ENCODE measurements at regions not wholly inside any gene's neighbourhood (a gene's known extent, or its start where the extent isn't known, plus 50 kb on each side); places are given as distances from the start of the nearest gene placed in this dataset.

DNA sequence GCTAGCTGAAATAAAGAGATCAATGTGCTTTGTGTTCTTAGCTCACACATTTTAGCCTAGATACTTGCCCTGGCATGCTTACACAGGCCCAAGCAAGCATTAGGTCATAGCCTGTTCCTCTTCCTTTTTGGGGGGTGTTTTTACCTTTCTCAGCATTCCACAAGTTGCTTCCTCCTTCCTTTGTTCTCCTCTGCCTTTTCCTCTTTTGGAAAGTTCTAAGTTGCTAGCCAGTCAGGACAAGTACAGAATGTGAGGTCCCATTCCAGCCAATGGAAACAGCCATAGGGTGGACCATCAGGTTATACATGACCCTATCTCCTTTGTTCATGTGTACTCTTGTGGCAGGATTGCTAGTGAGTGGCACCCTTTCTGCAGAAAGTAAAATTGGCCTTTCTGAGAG lies 154.9 kb downstream of the RASSF9 start:
- DNase-seq, result no peak

DNA sequence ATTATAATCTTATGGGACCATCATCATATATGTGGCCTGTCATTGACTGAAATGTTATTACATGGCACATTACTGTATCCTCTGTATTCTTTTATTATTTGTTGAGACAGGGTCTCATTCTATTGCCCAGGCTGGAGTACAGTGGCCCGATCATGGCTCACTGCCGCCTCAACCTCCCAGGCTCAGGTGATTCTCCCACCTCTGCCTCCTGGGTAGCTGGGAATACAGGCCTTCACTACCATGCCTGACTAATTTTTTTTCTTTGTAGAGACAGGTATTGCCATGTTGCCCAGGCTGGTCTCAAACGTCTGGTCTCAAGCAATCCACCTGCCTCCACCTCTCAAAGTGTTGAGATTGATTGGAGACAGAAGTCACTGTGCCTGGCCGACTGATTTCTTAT lies 153.2 kb downstream of the RASSF9 start:
- no peak for DNase-seq

DNA sequence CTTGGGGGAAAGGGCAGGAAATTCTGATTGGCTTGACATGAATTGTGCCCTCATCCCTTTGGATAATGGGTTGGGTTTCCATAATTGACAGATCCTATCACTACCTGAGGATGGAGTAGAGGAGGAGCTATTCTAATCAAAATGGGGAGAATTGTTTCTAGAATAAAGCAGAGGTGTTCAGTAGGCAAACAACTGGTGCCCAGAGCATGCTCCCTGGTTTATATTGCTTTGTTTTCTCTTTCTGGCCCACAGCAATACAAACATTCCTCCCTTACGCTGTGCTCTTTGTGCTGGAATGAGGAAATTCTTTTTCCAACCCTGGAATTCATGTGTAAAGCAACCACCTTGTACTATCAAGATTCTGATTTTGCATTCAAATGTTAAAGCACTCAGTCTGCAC lies 147.4 kb downstream of the RASSF9 start:
- DNase-seq, result no peak

DNA sequence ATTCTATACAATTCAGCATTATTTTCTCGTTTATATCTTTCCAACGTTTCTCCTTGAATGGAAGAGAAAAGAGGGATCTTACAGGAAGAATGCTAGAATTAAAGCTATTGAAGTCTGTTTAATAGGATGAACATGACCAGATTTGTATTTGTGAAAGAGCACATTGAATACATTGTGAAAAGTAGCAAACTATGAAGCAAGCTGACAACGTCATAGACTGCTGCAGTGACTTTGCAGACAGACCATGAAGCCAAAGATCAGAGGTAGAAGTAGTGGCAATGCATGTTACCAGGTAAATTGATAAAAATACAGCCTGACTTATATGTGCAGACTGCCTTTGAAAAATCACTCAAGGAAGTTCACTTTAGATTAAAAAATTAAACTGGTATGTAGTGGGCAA lies 146.1 kb downstream of the RASSF9 start:
- DNase-seq, result no peak

DNA sequence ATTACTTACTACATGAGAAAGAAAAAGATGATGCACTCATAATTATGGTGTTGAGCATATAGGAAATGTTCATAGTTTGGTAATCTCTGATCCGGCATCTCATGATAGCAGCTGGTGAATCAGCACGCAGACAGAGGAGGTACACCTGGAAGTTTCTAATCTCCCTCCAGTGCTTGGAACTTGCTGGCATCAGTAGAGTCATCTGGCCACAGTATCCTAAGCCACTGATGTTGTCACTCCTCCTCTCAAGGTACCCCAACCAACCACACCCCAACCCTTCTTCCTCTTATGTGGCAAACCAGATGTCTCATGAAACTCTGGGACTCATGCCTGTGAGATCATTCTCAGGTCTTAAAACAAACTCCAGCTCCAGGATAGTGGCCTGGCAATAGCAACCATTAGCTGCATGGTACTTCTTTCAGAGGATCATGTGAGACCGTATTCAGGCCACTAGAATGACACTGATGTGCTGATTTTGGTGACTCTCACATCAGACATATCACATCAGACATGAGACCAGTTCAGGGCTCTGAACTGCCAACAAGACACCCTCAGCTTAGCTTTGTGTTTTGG lies 143.0 kb downstream of the RASSF9 start:
- no peak for DNase-seq

DNA sequence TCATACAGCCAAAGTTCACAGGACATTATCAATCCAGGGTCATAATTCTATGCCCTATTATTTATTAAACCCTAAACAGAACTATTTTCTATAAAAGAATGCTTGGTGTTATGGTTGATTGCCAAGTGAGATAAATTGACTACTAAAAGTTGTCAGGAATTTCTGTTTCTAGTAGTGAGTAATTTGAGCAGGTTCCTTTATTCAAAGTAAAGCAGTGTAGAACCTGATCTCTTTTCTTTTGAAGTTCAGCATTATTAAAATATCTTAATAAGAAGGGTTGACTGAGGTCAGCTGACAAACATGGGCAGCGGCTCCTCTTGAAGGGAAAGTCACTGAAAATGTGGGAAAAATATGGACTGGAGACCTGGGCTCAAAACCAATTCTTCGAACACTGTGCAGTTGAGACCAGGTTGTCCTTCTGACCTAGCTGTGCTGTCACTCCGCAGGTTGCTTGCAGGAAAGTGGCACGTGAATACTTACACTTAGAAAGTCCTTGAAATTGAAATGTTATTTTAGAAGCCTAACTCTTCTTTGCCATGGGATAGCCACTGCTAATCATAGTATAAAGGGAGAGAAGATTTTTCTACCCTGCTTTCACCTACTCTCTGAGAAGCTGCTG lies 141.0 kb downstream of the RASSF9 start:
- DNase-seq, result no peak

DNA sequence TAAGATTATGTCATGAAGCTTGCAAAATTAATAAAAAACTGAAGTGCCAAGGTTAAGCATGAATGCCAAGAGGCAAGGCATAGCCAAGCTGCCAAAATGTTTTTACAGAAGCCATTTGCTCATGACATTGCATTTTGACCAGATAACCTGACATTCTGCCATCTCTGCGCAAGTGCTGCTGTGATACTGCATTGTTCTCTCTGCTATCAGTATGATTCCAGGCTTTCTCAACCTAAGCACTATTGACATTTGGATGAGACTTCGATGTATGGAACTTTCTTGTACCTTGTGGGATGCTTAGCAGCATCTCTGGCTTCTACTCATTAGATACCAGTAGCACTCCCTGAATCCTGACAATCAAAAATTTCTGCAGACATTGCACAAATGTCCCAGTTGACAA lies 139.2 kb downstream of the RASSF9 start:
- DNase-seq, result no peak

DNA sequence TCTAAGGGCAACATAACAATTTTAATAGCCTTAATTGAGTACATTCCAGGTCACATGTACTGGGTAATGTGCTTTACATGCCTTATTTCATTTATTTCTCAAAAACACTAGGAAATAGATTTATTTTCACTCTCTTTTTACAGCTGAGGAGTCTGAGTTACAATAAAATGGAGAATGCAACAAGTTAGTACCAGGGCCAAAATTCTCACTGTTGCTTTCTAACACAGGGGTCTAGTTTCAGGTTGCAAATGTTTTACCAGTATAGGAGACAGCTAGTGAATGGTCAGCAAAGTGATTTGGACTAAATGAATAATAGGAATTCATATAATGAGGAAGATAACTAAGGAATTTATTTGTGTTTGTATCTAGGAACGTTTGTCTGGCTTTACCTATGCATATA lies 137.3 kb downstream of the RASSF9 start:
- no peak for DNase-seq

DNA sequence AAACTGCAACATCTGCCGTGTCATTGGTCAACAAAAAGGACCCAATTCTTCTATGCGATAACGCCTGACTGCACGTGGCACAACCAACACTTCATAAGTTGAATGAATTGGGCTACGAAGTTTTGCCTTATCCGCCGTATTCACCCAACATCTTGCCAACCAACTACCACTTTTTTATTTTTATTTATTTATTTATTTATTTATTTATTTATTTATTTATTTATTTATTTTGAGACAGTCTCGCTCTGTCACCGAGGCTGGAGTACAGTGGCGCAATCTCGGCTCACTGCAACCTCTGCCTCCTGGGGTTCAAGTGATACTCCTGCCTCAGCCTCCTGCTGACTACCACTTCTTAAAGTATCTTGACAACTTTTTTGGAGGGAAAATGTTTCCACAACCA lies 127.4 kb downstream of the RASSF9 start:
- DNase-seq, result no peak

DNA sequence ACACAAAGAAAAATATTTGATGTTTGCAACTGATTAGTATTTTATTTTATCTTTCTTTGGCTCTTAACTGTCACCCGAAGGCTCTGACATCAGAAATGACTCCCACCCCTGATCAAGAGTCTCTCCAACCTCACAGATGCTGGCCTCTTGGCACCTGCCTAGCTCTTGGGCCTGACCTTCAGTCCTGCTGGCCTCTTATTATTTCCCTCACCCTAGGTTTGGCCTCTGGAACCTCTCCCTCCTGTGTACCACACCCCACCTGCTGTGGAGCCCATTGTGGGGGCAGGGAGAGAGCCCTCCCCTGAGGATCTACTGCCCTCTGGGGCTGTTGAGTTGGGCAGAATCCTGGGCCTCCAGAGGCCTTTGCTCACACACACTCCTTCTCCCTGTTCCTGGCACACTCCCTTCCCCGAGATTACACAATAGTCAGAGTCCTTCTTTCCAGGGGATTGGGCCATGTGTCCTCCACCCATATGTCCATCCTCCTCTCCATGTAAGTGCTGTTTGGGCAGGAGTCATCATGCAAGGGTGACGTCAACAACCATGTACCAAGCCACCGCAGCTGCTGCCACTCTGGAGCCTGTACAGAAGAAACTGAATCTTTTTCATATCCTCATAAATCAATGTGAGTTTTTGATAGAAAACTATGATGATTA lies 124.3 kb downstream of the RASSF9 start:
- DNase-seq, result no peak

DNA sequence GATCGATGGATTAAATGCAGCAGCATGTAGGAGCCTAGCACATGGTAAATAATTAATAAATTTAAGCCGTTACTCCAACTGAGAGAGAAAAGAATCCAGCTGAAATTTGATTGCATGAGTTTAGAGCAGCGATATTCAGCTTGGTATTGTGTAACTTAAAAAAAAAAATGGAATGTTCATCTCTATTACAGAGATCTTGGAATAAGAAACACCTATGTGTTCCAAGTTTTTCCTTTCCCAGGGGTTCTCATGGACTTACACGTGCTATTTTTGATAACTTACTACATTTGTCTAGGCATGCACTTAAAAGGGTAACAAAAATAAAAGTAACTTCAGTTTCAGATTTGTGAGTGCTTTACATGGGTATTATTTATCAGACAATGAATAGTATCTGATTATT lies 122.8 kb downstream of the RASSF9 start:
- no peak for DNase-seq

DNA sequence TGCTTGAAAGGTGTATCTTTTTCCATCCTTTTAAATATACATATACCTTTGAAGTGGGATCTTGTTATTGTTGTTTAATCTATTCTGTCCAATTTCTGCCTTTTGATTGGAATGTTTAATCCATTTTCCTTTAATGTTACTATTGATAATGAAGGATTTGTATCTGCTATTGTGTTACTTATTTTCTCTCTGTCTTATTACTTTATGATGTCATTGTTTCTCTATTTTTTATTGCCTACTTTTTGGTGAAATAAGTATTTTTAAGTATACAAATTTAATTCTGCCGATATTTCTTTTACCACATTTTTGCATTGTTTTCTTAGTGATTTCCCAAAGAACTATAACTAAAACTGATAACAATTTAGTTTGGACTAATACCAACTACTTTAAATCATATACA lies 121.8 kb downstream of the RASSF9 start:
- no peak for DNase-seq

DNA sequence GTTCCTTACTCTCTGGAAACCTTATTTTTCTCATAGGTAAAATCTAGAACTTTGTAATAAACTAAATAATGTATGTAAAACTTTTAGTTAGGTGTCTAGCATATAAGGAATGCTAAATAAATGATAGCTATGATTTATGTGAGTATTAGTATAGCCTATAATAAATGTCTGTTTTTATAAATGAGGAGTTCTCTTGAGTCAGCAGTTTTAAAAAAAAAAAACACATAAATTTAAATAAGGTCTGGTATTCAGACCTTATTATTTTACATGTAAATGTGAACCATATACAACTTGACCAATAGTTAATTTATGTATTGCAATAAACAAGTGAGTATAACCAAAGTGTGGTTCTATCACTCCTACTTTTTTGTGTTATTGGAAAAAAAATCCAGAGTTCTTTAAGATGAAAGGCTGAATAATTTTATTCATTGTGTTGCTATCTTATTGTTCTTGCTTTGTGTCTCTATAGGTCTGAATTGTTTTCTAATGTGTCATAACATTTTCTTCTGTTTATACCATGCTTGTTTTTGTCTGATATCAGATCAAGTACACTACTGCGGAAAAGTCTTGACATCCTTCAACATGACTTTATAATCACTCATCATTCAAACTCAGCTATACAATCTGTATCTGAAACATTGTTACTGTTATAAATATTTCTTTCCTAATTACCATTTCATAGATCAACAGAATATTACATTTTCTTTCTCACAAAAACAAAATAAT lies 115.7 kb downstream of the RASSF9 start:
- no peak for DNase-seq

DNA sequence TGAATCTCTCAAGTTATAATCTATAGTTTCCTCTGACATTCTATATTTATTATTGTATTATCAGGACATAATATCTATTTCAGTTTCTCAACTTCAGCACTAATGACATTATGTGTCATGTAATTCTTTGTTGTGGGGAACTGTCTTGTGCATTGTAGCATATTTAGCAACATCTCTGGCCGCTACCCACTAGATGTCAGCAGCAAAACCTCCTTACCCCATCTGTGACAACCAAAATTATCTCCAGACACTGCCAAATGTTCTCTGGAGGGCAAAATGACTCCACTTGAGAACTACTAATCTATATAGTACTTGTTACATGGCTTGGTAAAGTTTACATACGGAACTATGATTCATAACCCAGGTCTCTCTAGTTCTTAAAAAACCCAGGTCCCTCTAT lies 110.2 kb downstream of the RASSF9 start:
- DNase-seq, result no peak

DNA sequence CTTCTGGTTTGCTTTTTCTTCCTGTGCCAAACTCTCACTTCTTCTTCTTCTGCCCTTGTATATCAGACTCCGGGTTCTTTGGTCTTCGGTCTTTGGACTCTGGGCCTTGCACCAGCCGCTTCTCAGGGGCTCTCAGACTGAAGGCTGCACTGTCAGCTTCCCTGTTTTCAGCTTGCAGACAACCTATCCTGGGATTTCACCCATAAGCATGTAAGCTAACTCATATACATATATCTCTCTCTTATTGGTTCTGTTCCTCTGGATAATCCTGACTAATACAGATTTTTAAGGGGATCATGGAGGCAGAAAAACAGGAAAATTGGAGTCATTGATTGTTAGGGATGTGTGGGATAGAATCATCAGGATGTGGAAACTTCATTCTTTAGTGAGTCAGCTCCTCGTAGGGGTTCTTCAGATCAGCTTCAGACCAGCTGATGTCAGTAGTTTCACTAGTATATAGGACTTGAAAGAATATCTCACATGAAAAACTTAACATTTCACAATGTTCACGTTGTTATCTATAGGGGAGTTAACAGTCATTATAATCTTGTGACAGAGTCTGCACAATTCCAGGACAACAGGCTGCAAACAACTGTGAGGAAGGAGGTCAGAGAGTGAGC lies 102.9 kb downstream of the RASSF9 start:
- DNase-seq, result no peak

DNA sequence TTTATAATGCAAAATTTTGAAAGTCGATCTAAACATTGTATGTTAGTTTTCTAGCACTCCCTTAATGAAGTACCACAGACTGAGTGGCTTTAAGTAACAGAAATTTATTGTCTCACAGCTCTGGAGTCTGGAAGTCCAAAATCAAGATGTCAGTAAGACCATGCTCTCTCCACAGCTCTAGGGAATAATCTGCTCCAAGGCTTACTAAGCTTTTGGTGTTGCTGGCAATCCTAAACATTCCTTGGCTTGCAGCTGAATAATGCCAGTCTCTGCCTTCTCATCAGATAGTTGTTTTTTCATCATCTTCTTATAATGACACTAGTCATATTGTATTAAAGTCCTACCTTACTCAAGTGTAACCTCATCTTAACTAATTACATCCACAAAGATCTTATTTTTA lies 102.2 kb downstream of the RASSF9 start:
- DNase-seq, result no peak

DNA sequence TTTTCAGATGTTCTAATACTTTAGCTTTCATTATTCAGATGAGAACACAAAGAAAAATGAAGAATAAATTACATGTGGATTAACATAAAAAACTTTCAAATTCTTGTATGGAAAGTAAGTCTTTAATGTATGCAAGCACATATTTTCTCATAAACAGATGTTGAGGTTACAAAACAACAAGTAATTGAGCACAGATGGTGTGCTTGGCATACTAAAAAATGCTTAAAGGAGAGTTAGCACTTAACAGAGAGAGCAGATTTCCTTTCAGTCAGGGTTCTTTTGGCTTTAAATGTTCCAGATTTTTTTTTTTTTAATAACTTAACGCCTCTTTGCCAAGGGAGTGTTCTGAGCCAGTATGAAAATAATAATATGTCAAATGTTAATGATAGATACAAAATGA lies 96.0 kb downstream of the RASSF9 start:
- no peak for DNase-seq

DNA sequence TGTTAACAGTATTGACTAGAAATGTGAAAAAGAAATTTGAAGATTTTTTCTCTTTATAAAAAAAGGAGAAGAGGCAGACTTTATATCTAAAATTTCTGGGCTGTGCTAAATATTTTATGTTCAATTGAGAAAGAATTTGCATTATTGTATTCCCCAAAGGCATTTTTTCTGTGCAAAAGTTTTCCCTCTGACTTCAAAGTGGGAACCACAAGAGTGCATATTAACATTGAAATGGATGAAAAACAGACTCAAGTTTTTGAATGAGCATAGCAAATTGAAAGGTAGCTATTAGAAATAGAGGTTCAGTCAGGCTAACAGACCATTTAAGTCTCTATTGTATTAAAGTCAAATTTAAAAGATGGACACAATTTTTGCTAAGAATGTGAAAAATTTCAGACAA lies 95.2 kb downstream of the RASSF9 start:
- no peak for DNase-seq

DNA sequence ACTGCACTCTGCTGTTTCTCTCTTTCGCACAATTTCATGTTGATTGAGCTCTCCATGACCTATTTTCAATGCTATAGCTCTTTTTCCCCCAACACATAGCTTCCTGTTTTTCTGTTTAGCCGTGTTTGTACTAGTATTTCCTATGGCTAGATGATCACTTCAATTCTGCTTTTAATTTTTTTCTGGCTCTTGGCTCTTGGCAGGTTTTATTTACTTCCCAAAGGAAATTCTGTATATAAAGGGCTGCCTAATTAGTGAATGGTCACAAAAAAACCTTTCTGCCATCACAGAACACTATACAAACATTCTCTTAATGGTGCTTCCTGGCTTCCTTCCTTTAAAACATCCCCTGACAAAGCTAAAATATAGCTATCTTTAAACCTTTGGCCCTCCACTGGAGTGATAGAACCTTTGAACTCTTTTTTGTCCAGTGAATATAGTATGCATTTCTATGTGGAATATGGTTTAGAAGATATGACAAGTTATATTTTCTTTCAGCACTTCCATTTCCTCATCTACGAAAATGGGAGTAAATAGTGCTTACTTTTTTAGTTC lies 88.2 kb downstream of the RASSF9 start:
- no peak for DNase-seq

Measured in occipital lobe (tissue), 1 donor.